Neuronal stem cell (in vitro differentiated cells): ENCODE measurements at regions not wholly inside any gene's neighbourhood (a gene's known extent, or its start where the extent isn't known, plus 50 kb on each side); places are given as distances from the start of the nearest gene placed in this dataset.

Source experiments
- DNase-seq: peaks from one replicate; pipeline ENCODE4 v3.0.0-alpha.2; 2013; ENCODE audit warnings: low spot score
- H2AFZ ChIP-seq: one replicate; pipeline ENCODE4 v1.6.1; 2013; ENCODE audit warnings: mild to moderate bottlenecking, low read length, inconsistent platforms
- H2AK5ac ChIP-seq: 2 replicates; pipeline ENCODE4 v1.6.1; 2013; ENCODE audit warnings: low read depth, mild to moderate bottlenecking, inconsistent platforms, low read length, moderate library complexity, mixed read lengths
- H2BK120ac ChIP-seq: 2 replicates; pipeline ENCODE4 v1.6.1; 2013; ENCODE audit warnings: low read depth, mild to moderate bottlenecking, inconsistent platforms, low read length, moderate library complexity, mixed read lengths
- H2BK12ac ChIP-seq: one replicate; pipeline ENCODE4 v1.6.1; 2013; ENCODE audit warnings: low read length, inconsistent platforms
- H2BK15ac ChIP-seq: 2 replicates; pipeline ENCODE4 v1.6.1; 2013; ENCODE audit warnings: mild to moderate bottlenecking, low read length, inconsistent platforms, mixed read lengths
- H2BK5ac ChIP-seq: one replicate; pipeline ENCODE4 v1.6.1; 2013; ENCODE audit warnings: inconsistent platforms, mild to moderate bottlenecking, low read length, moderate library complexity
- H3K14ac ChIP-seq: one replicate; pipeline ENCODE4 v1.6.1; 2013; ENCODE audit warnings: low read length, inconsistent platforms
- H3K18ac ChIP-seq: 2 replicates; pipeline ENCODE4 v1.6.1; 2013; ENCODE audit warnings: low read length, inconsistent platforms
- H3K23ac ChIP-seq: 2 replicates; pipeline ENCODE4 v1.6.1; 2013; ENCODE audit warnings: low read depth, mild to moderate bottlenecking, mixed read lengths, low read length, inconsistent platforms; ENCODE audit not compliant: poor library complexity
- H3K27ac ChIP-seq: replicated peaks from 3 replicates; pipeline ENCODE4 v1.5.1; 2013; ENCODE audit warnings: low read length, inconsistent platforms
- H3K27me3 ChIP-seq, 3 experiments: 2 replicates each; pipeline ENCODE4 v1.6.1; 2013; ENCODE audit warnings: low read length in 3 of 3, mild to moderate bottlenecking in 2 of 3, inconsistent platforms in 1 of 3, low read depth in 1 of 3, mixed read lengths in 1 of 3, moderate library complexity in 1 of 3; ENCODE audit not compliant: control insufficient read depth in 3 of 3, insufficient read depth in 3 of 3
- H3K36me3 ChIP-seq, 2 donors: replicated peaks in 1 of 2; 2 replicates each; pipeline ENCODE4 v1.6.1; 2013; ENCODE audit warnings: low read length in 2 of 2; ENCODE audit not compliant: control insufficient read depth in 2 of 2, insufficient read depth in 2 of 2
- H3K4ac ChIP-seq: 2 replicates; pipeline ENCODE4 v1.6.1; 2013; ENCODE audit warnings: inconsistent platforms, mild to moderate bottlenecking, low read length, moderate library complexity
- H3K4me1 ChIP-seq, 2 donors: 1 replicate in 1 of 2; 2 replicates in 1 of 2; pipeline ENCODE4 v1.6.1; 2013; ENCODE audit warnings: low read length in 2 of 2, low read depth in 1 of 2; ENCODE audit not compliant: control insufficient read depth in 2 of 2, insufficient read depth in 1 of 2
- H3K4me2 ChIP-seq: one replicate; pipeline ENCODE4 v1.6.1; 2013; ENCODE audit warnings: mild to moderate bottlenecking, low read length, inconsistent platforms; ENCODE audit not compliant: insufficient read depth, poor library complexity, severe bottlenecking
- H3K4me3 ChIP-seq, 2 donors: 2 replicates each; pipeline ENCODE4 v1.5.1; 2013; ENCODE audit warnings: low read length in 2 of 2, mild to moderate bottlenecking in 2 of 2, inconsistent platforms in 1 of 2, moderate library complexity in 1 of 2
- H3K79me1 ChIP-seq: one replicate; pipeline ENCODE4 v1.6.1; 2013; ENCODE audit warnings: low read depth, mild to moderate bottlenecking, inconsistent platforms, low read length, moderate library complexity
- H3K9ac ChIP-seq: one replicate; pipeline ENCODE4 v1.6.1; 2013; ENCODE audit warnings: mild to moderate bottlenecking, low read depth, low read length, inconsistent platforms; ENCODE audit not compliant: poor library complexity
- H3K9me3 ChIP-seq, 2 donors: replicated peaks in 1 of 2; 2 replicates each; pipeline versions ENCODE3 to v1.6.1; 2013; ENCODE audit warnings: low read length in 2 of 2, mild to moderate bottlenecking in 2 of 2, inconsistent platforms in 1 of 2, low read depth in 1 of 2, mixed read lengths in 1 of 2, moderate library complexity in 1 of 2; ENCODE audit not compliant: control insufficient read depth in 2 of 2, insufficient read depth in 1 of 2
- H4K8ac ChIP-seq: one replicate; pipeline ENCODE4 v1.6.1; 2013; ENCODE audit warnings: low read depth, mild to moderate bottlenecking, inconsistent platforms, low read length, moderate library complexity
- H4K91ac ChIP-seq: one replicate; pipeline ENCODE4 v1.6.1; 2013; ENCODE audit warnings: low read length, low read depth, mild to moderate bottlenecking, inconsistent platforms; ENCODE audit not compliant: poor library complexity
- WGBS, 2 donors: extraction: QIAGEN DNeasy Blood & Tissue Kit; methylation state at CpG; one replicate each; pipeline ENCODE4 v1.1.7; 2013; ENCODE audit warnings: missing lambda C conversion rate in 2 of 2, mixed read lengths in 1 of 2; ENCODE audit not compliant: insufficient read length in 2 of 2, insufficient replicate concordance in 1 of 2; ENCODE audit errors: extremely low coverage in 2 of 2; 5-methylcytosine and 5-hydroxymethylcytosine counted together

- no peak overlapping the region for H3K27ac ChIP-seq
Measured at GRCh38 chr11:103807806-103808205, 228.6 kb upstream of the DDI1 start.

GRCh38 chr11:103808252-103808651 is 228.2 kb upstream of the DDI1 start:
- WGBS, 2 donors = no CpG with 5 or more reads among the region's 3 CpGs

More at GRCh38 chr11:103807806-103808205, 228.6 kb upstream of the DDI1 start:
- Histone ChIP-seq H3K18ac (no peak overlapping the region), H3K4me1 (no peaks in the 10 kb centered on the region), H3K4me3 (no peak overlapping the region), H4K91ac (no peak overlapping the region), H3K36me3 (no peaks in the 10 kb centered on the region), H4K8ac (no peak overlapping the region), H3K23ac (no peak overlapping the region), H2BK12ac (no peak overlapping the region), H3K4me2 (no peak overlapping the region), H2AFZ (no peak overlapping the region), H3K4ac (no peak overlapping the region), H3K9me3 (no peaks in the 10 kb centered on the region), H2BK15ac (no peak overlapping the region), H3K14ac (no peak overlapping the region), H3K27me3 (no peaks in the 10 kb centered on the region), H3K79me1 (no peaks in the 10 kb centered on the region), H3K9ac (no peak overlapping the region), H2AK5ac (no peak overlapping the region), H2BK5ac (no peak overlapping the region), H2BK120ac (no peak overlapping the region)
- WGBS, 2 donors = no CpG with 5 or more reads among the region's 1 CpG
- DNase-seq = no peak

DNA sequence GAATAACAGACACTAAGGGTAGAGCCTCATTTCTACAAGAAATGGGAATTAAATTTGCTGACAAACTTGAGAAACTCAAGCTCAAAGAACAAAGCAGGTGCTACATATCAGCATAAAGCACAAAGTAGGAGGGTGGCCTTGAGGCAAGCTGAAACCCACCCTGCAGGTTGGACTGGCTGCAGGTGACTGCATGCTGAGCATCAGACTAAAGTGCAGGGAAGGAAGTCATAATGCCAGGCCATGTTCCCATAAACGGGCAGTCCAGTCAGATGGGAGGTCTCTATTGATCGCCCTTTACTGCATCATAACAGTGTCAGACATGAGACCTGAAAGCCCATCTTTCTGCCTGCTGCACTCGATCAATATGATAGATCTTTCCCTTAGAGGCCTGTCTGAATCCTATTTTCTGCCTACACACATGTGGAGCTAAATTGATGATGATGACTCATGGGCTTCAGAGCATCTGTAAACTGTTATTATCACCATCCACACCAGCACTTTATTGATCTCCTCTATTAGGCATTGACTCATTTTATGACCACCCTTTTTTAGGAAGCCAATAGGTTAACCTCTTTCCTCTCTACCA is 224.5 kb upstream of the DDI1 start:
- DNase-seq = no peak
- no CpG with 5 or more reads among the region's 3 CpGs for WGBS, 2 donors
- no peak overlapping the region for H3K23ac ChIP-seq

More at GRCh38 chr11:103808252-103808651, 228.2 kb upstream of the DDI1 start:
- H3K9me3 ChIP-seq = no peaks in the 10 kb centered on the region
- H2BK5ac ChIP-seq = no peak overlapping the region
- no peak overlapping the region for H2AK5ac ChIP-seq
- H3K4ac ChIP-seq = no peak overlapping the region
- H3K9ac ChIP-seq = no peak overlapping the region
- H3K4me1 ChIP-seq = no peaks in the 10 kb centered on the region
- H2BK120ac ChIP-seq = no peak overlapping the region
- no peak overlapping the region for H3K14ac ChIP-seq
- H3K27me3 ChIP-seq = no peaks in the 10 kb centered on the region
- H4K91ac ChIP-seq = no peak overlapping the region
- H3K4me2 ChIP-seq = no peak overlapping the region
- no peak overlapping the region for H2BK15ac ChIP-seq
- DNase-seq = no peak
- no peak overlapping the region for H2BK12ac ChIP-seq
- H3K18ac ChIP-seq = no peak overlapping the region
- no peak overlapping the region for H3K23ac ChIP-seq
- no peak overlapping the region for H3K4me3 ChIP-seq
- H3K36me3 ChIP-seq = no peaks in the 10 kb centered on the region
- H4K8ac ChIP-seq = no peak overlapping the region
- H3K27ac ChIP-seq = no peak overlapping the region
- H2AFZ ChIP-seq = no peak overlapping the region
- H3K79me1 ChIP-seq = no peaks in the 10 kb centered on the region

DNA sequence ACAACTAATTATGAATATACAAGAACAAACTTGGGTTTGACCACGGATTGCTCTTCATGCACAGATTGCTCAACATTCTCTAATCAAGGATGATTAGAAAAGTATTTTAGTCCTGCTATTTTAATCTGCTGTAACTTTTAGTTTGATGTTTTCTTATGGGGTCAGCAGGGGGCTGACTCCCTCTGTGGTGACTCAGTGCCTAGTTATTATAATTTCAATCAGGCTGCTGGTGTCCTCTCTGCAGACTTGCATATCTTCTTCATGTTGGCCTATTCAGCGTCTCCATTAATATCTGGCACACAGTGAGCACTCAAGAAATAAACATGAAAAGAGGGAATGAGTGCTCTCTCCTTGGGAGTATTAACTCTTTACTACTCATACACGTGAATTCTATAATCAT is 223.8 kb upstream of the DDI1 start:
- H3K9ac ChIP-seq = no peak overlapping the region
- no peak overlapping the region for H3K14ac ChIP-seq
- H3K23ac ChIP-seq = no peak overlapping the region
- no peak overlapping the region for H2BK12ac ChIP-seq
- no peaks in the 10 kb centered on the region for H3K79me1 ChIP-seq
- no peak overlapping the region for H3K27ac ChIP-seq
- no peak overlapping the region for H3K4me3 ChIP-seq
- H2BK120ac ChIP-seq = no peak overlapping the region
- H2BK5ac ChIP-seq = no peak overlapping the region
- no peak overlapping the region for H3K4ac ChIP-seq
- no peaks in the 10 kb centered on the region for H3K27me3 ChIP-seq
- H2BK15ac ChIP-seq = no peak overlapping the region
- no peak overlapping the region for H4K91ac ChIP-seq
- no peaks in the 10 kb centered on the region for H3K36me3 ChIP-seq
- H4K8ac ChIP-seq = no peak overlapping the region
- no peak for DNase-seq
- H3K4me1 ChIP-seq = no peaks in the 10 kb centered on the region
- H3K18ac ChIP-seq = no peak overlapping the region
- no CpG with 5 or more reads among the region's 3 CpGs for WGBS, 2 donors
- no peak overlapping the region for H2AK5ac ChIP-seq
- no peak overlapping the region for H3K4me2 ChIP-seq
- H3K9me3 ChIP-seq = no peaks in the 10 kb centered on the region
- no peak overlapping the region for H2AFZ ChIP-seq

More for the DNA sequence above, 224.5 kb upstream of the DDI1 start:
- Histone ChIP-seq H3K4me1 (no peaks in the 10 kb centered on the region), H2BK5ac (no peak overlapping the region), H3K36me3 (no peaks in the 10 kb centered on the region), H3K9ac (no peak overlapping the region), H3K79me1 (no peaks in the 10 kb centered on the region), H3K27ac (no peak overlapping the region), H3K9me3 (no peaks in the 10 kb centered on the region), H3K18ac (no peak overlapping the region), H3K27me3 (no peaks in the 10 kb centered on the region), H3K4me3 (no peak overlapping the region), H2AFZ (no peak overlapping the region), H3K4ac (no peak overlapping the region), H2BK120ac (no peak overlapping the region), H2BK12ac (no peak overlapping the region), H4K8ac (no peak overlapping the region), H4K91ac (no peak overlapping the region), H2AK5ac (no peak overlapping the region), H3K4me2 (no peak overlapping the region), H3K14ac (no peak overlapping the region), H2BK15ac (no peak overlapping the region)
